PC-9 (cell line): ENCODE measurements at regions not wholly inside any gene's neighbourhood (a gene's known extent, or its start where the extent isn't known, plus 50 kb on each side); places are given as distances from the start of the nearest gene placed in this dataset.

Source experiments
- BruUV-seq: library from RNA; stranded (reverse); fragments of 400-500 nt; replicated peaks from 2 replicates; lab custom pipeline; 2021; lab: Mats Ljungman, UMichigan
- CTCF ChIA-PET: fragments of 300-600 bp; sonication (Branson Sonifier 250); formaldehyde crosslinking; loops from one replicate; lab custom pipeline; 2022; ENCODE audit warnings: antibody characterized with exemption; lab: Charles Lee
- POLR2A ChIA-PET: fragments of 300-600 bp; sonication (Branson Sonifier 250); formaldehyde crosslinking; loops from one replicate; lab custom pipeline; 2022; ENCODE audit warnings: antibody characterized with exemption; ENCODE audit not compliant: unreplicated experiment; lab: Charles Lee
- DNase-seq, 2 experiments: peaks; one replicate each; pipeline versions ENCODE4 v3.0.0 to v3.0.0-alpha.2; 2015 to 2022; ENCODE audit warnings: mixed read lengths in 1 of 2
- H2AFZ ChIP-seq: fragments of 200-600 bp; sonication (generic); 2 replicates; pipeline ENCODE4 v1.8.1; 2017; ENCODE audit warnings: antibody characterized with exemption
- H3F3A ChIP-seq: fragments of 200-600 bp; sonication (generic); 2 replicates; pipeline ENCODE4 v1.8.1; 2017; ENCODE audit warnings: antibody characterized with exemption, mild to moderate bottlenecking, low read depth; ENCODE audit not compliant: insufficient read depth
- H3K27ac ChIP-seq: fragments of 200-600 bp; sonication (generic); 2 replicates; pipeline ENCODE4 v1.6.1; 2016; ENCODE audit warnings: mixed run types
- H3K27me3 ChIP-seq: fragments of 200-600 bp; sonication (generic); 2 replicates; pipeline ENCODE4 v1.6.1; 2016; ENCODE audit warnings: low read depth, mixed run types; ENCODE audit not compliant: insufficient read depth
- H3K36me3 ChIP-seq: fragments of 200-600 bp; sonication (generic); 2 replicates; pipeline ENCODE4 v1.6.1; 2016; ENCODE audit warnings: low read depth, mixed run types
- H3K4me1 ChIP-seq: fragments of 200-600 bp; sonication (generic); replicated peaks from 2 replicates; pipeline ENCODE4 v1.6.1; 2016; ENCODE audit warnings: mixed run types; ENCODE audit not compliant: insufficient read depth
- H3K4me2 ChIP-seq: fragments of 200-600 bp; sonication (generic); 2 replicates; pipeline ENCODE4 v1.6.1; 2017; ENCODE audit warnings: mixed run types
- H3K4me3 ChIP-seq: fragments of 200-600 bp; sonication (generic); 2 replicates; pipeline ENCODE4 v1.6.1; 2016; ENCODE audit warnings: mixed run types
- H3K79me2 ChIP-seq: fragments of 200-600 bp; sonication (generic); 2 replicates; pipeline ENCODE4 v1.6.1; 2017; ENCODE audit warnings: low read depth, mixed run types
- H3K9me2 ChIP-seq: fragments of 200-600 bp; sonication (generic); 2 replicates; pipeline ENCODE4 v1.8.1; 2017; ENCODE audit warnings: mild to moderate bottlenecking; ENCODE audit not compliant: insufficient read depth
- H3K9me3 ChIP-seq: fragments of 200-600 bp; sonication (generic); 2 replicates; pipeline ENCODE4 v1.8.1; 2016; ENCODE audit warnings: low read depth; ENCODE audit not compliant: insufficient read depth
- H4K20me1 ChIP-seq: fragments of 200-600 bp; sonication (generic); 2 replicates; pipeline ENCODE4 v1.8.1; 2017; ENCODE audit not compliant: insufficient read depth
- CTCF ChIP-seq: fragments of 200-600 bp; sonication (generic); conservative IDR thresholded peaks from 2 replicates; pipeline ENCODE4 v1.6.1; 2017; ENCODE audit warnings: mixed run types, antibody characterized with exemption, mild to moderate bottlenecking, moderate library complexity
- EZH2 ChIP-seq: fragments of 200-600 bp; sonication (generic); IDR thresholded peaks from 2 replicates; pipeline ENCODE4 v1.8.0; 2017; ENCODE audit warnings: antibody characterized with exemption, low read depth
- intact Hi-C: fragments of 100-400 bp; cut with micrococcal nuclease; formaldehyde crosslinking; loops from one replicate; pipeline ENCODE4 v1.10.0; 2022; ENCODE audit not compliant: unreplicated experiment

GRCh38 chr5:164553851-164554250, 1048.4 kb downstream of the MAT2B start:
- Histone ChIP-seq H3F3A (no peaks in the 10 kb centered on the region), H3K4me1 (no peaks in the 10 kb centered on the region), H3K4me3 (no peak overlapping the region), H3K9me2 (no peaks in the 10 kb centered on the region), H3K9me3 (no peaks in the 10 kb centered on the region), H3K27me3 (no peaks in the 10 kb centered on the region), H3K79me2 (no peaks in the 10 kb centered on the region), H2AFZ (no peak overlapping the region), H4K20me1 (0 out of 2 replicates have a peak, but pooled peaks cover 2% of the 10 kb centered on the region), H3K36me3 (no peaks in the 10 kb centered on the region), H3K4me2 (no peak overlapping the region), H3K27ac (no peak overlapping the region)
- TF ChIP-seq EZH2 (no peak), CTCF (no peak)
- no peak for DNase-seq
- BruUV-seq: no TSS peak
- CTCF ChIA-PET: no interaction called here
- POLR2A ChIA-PET: no interaction called here
- intact Hi-C loops: no loop called here

- DNase-seq: no peak
- POLR2A ChIA-PET: no interaction called here
- H3K79me2 ChIP-seq: no peaks in the 10 kb centered on the region
- no peaks in the 10 kb centered on the region for H3K4me1 ChIP-seq
- no peaks in the 10 kb centered on the region for H3F3A ChIP-seq
- H3K27ac ChIP-seq: no peak overlapping the region
- H3K27me3 ChIP-seq: no peaks in the 10 kb centered on the region
- H2AFZ ChIP-seq: no peak overlapping the region
- no peaks in the 10 kb centered on the region for H3K9me3 ChIP-seq
- no peak overlapping the region for H3K4me2 ChIP-seq
- H4K20me1 ChIP-seq: 0 out of 2 replicates have a peak, but pooled peaks cover 2% of the 10 kb centered on the region
- H3K4me3 ChIP-seq: no peak overlapping the region
- no TSS peak for BruUV-seq
- no peaks in the 10 kb centered on the region for H3K9me2 ChIP-seq
- H3K36me3 ChIP-seq: no peaks in the 10 kb centered on the region
- intact Hi-C loops: no loop called here
- TF ChIP-seq CTCF (no peak), EZH2 (no peak)
- CTCF ChIA-PET: no interaction called here
These were observed 1050.4 kb downstream of the MAT2B start for GRCh38 chr5:164555809-164556208.

- no peaks in the 10 kb centered on the region for H4K20me1 ChIP-seq
- H2AFZ ChIP-seq: no peak overlapping the region
- no peaks in the 10 kb centered on the region for H3K9me2 ChIP-seq
- H3K4me3 ChIP-seq: no peak overlapping the region
- H3K4me1 ChIP-seq: no peaks in the 10 kb centered on the region
- TF ChIP-seq EZH2: no peak
- no peak for TF ChIP-seq CTCF
- no peak overlapping the region for H3K27ac ChIP-seq
- H3K4me2 ChIP-seq: no peak overlapping the region
- no TSS peak for BruUV-seq
- no peaks in the 10 kb centered on the region for H3K9me3 ChIP-seq
- no peaks in the 10 kb centered on the region for H3F3A ChIP-seq
- no peaks in the 10 kb centered on the region for H3K79me2 ChIP-seq
- DNase-seq: no peak
- intact Hi-C loops: no loop called here
- H3K36me3 ChIP-seq: no peaks in the 10 kb centered on the region
- ChIA-PET CTCF (no interaction called here), POLR2A (no interaction called here)
- H3K27me3 ChIP-seq: no peaks in the 10 kb centered on the region
These were observed 1054.8 kb downstream of the MAT2B start for GRCh38 chr5:164560216-164560615.
